Superior temporal gyrus (tissue), 1 donor: ENCODE measurements at regions not wholly inside any gene's neighbourhood (a gene's known extent, or its start where the extent isn't known, plus 50 kb on each side); places are given as distances from the start of the nearest gene placed in this dataset.
A peak's percentile ranks its signal among the peaks of the same experiment; 100 is the strongest.

Source experiments
- DNase-seq: peaks from one replicate; pipeline ENCODE4 v3.0.0-alpha.2; 2016; ENCODE audit errors: extremely low spot score

GRCh38 chr18:67232991-67233390 lies 283.5 kb downstream of the DSEL start:
- DNase-seq, result no peak

- no peak for DNase-seq
Observed at GRCh38 chr18:67232406-67232805, 284.1 kb downstream of the DSEL start.

GRCh38 chr18:67222887-67223286 lies 293.6 kb downstream of the DSEL start:
- no peak for DNase-seq

DNA sequence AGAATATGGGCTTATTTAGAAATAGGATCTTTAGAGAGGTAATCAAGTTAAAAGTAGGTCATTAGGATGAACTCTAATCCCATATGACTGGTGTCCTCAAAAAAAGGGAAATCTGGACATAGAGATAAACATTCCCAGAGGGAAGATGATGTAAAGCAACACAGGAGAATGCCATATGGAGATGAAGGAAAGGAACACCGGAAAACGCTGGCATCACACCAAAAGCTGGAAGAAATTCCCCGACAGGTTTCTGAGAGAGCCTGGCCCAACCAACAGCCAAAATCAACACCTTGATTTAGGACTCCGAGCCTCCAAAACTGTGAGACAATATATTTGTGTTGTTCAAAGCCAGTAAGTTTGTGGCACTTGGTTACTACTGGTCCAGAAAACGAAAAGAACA lies 296.7 kb downstream of the DSEL start:
- DNase-seq, result no peak

DNA sequence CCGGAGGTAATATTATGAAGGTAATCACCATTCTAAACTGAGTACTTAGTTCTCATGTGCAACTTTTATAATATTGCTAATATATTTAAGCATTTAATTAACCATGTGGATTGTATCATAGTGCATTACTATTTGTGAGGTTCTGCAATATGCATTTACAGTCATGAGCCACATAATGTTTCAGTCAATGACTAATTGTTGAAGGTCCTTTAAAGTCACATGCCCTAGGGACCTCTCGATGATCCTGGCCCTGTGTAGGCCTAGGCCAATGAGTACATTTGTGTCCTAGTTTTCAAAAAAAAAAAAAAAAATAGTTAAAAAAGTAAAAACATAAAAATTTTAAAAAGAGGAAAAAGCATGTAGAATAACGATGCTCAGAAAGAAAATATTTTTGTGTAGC lies 298.0 kb downstream of the DSEL start:
- no peak for DNase-seq

- DNase-seq, result peak; percentile 90
Observed at GRCh38 chr18:67217551-67218166, 298.9 kb downstream of the DSEL start.

- no peak for DNase-seq
Observed at GRCh38 chr18:67216846-67217245, 299.7 kb downstream of the DSEL start.

- DNase-seq, result no peak
Observed at GRCh38 chr18:67215686-67216085, 300.8 kb downstream of the DSEL start.

DNA sequence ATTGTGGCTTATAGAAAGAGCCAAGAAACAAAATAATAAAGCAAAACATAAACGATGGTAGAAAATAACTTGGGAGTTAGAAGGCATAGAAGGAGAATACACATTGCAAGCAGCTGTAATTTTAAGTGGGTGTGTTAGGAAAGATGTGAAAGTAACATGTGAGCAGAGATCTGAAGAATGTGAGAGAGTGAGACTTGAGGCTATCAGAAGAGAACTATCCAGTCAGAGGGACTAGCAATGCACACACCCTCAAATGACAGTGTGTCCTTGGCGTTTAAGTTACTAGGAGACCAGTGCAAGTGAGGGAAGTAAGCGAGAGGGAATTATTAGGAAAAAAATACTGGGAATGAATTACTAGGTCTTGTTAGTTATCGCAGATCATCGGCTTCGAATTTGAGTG lies 304.9 kb downstream of the DSEL start:
- DNase-seq, result no peak

- no peak for DNase-seq
Observed at GRCh38 chr18:67200665-67201064, 315.9 kb downstream of the DSEL start.

GRCh38 chr18:67199993-67200617 lies 316.4 kb downstream of the DSEL start:
- DNase-seq, result peak; percentile 94

DNA sequence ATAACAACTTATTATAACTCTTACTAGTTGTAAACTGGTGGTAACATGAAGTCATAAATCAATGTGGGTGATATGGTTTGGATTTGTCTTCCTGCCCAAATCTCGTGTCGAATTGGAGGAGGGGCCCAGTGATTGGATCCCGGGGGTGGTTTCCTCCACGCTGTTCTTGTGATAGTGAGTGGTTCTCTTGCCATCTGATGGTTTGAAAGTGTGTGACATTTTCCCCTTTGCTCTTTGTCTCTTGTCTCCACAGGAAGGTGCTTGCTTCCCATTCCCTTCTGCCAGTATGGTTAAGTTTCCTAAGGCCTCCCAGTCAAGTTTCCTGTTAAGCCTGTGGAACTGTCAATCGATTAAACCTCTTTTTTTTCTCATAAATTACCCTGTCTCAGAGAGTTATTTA lies 321.6 kb downstream of the DSEL start:
- no peak for DNase-seq

- DNase-seq, result no peak
Observed at GRCh38 chr18:67192535-67192934, 324.0 kb downstream of the DSEL start.

- DNase-seq, result no peak
Observed at GRCh38 chr18:67183398-67183797, 333.1 kb downstream of the DSEL start.

GRCh38 chr18:67179726-67180125 lies 336.8 kb downstream of the DSEL start:
- no peak for DNase-seq

GRCh38 chr18:67159662-67160061 lies 356.9 kb downstream of the DSEL start:
- DNase-seq, result no peak

DNA sequence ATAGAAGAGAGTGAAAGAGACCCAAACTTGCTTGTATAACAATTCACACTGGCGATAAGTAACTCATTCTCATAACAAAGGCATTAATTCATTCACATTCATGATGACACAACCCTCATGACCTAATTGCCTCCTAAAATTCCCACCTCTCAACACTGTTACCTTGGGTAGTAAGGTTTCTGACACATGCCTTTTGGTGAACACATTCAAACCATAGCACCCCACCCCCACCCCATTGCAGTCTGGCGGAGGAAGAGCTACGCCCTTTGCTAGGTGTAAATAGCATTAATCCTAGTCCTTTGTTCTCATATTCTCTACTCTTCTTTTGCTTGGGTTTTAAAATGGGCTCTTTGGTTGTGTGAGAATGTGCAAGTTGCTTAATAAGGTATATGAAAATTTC lies 361.5 kb downstream of the DSEL start:
- DNase-seq, result no peak

DNA sequence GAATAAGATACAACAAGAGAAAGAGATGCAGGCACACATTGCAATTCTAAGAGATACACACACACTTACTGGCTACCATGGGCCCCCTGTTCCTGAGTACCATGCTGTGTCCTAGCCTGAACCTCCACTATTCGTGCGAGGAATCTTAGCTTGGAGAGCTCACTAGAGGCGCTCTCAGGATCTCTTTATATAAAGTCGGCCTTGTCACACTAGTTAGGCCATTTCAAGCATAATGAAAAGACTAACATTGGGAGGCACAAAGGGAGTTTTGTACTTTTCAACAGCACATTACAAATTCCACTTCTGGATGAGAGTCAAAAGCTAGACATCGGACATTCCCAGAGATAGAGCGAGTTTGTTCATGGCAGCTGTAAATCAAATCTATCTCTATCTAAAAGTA lies 365.2 kb downstream of the DSEL start:
- peak; percentile 95 for DNase-seq

- DNase-seq, result no peak
Observed at GRCh38 chr18:67145586-67146292, 370.8 kb downstream of the DSEL start.

DNA sequence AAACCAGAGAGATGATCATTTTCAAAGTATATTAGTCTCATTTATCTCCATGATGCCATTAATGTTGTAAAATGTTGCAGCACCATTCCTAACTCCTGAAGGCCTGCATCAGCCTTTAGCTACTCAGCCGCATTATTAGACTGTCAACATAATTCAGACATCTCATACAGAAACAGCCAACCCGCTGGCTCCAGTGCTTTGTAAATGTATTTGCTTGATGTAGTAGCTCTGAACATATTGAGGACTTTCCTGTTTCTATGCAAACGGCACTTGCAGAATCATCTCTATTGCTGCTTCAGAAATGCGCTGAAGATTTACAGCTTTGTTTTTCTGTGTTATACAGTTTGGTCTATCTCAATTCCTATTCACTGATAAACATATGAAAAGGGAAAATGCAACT lies 372.2 kb downstream of the DSEL start:
- no peak for DNase-seq

GRCh38 chr18:67143028-67143427 lies 373.5 kb downstream of the DSEL start:
- no peak for DNase-seq

DNA sequence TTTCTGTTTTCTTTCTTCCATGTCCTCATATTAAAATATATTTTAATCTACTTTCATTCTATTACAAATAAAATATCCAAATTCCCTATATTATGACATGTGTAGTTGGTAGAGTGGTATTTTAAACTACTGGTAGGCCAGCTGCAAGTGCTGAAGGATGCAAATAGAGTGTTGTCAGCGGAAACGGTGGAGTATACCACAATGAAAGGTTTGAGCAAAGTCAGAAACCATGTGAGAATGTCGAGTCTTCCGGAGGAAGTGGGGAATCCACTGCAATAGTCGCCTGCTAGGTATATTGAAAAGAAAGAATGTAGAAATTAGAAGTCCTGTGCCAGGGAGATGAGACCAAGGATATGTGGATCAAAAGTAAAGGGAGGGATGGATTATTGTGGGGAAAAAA lies 373.9 kb downstream of the DSEL start:
- DNase-seq, result no peak

DNA sequence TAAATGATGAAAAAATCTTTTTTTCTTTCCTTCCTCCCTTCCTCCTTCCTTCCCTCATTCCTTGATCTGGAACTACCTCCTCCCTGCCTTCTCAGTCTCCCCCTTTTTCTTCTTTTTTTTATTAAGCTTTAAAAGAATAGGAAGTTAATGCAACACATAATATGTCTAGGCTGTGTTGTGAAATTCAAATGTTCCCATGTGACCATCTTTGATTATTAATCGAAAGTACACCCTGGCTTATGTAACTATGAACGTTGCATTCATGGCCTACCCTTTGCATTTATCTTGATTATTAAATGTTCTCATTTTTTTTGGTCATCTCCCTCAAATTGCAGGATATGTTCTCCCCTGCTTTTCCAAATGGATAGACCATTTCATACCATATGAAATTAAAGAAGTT lies 376.0 kb downstream of the DSEL start:
- DNase-seq, result no peak
